Vagina (tissue), 2 donors: ENCODE measurements at regions not wholly inside any gene's neighbourhood (a gene's known extent, or its start where the extent isn't known, plus 50 kb on each side); places are given as distances from the start of the nearest gene placed in this dataset.

Experiments
- DNase-seq, 2 donors: peaks; one replicate each; pipeline ENCODE4 v3.0.0-alpha.2; 2017; ENCODE audit errors: extremely low spot score in 2 of 2
- H3K27ac ChIP-seq: fragments of 200-600 bp; sonication (generic); one replicate; pipeline ENCODE4 v1.5.1; 2019
- H3K27me3 ChIP-seq: fragments of 200-600 bp; sonication (generic); one replicate; pipeline ENCODE4 v1.5.1; 2019
- H3K36me3 ChIP-seq, 2 donors: fragments of 200-600 bp; sonication (generic); one replicate each; pipeline ENCODE4 v1.5.1; 2017 to 2019
- H3K4me1 ChIP-seq: fragments of 200-600 bp; sonication (generic); one replicate; pipeline ENCODE4 v1.5.1; 2019
- H3K4me3 ChIP-seq, 2 donors: fragments of 200-600 bp; sonication (generic); 1 replicate in 1 of 2; 2 replicates in 1 of 2; pipeline ENCODE4 v1.5.1; 2016 to 2019
- H3K9me3 ChIP-seq: fragments of 200-600 bp; sonication (generic); one replicate; pipeline ENCODE4 v1.5.1; 2019
- POLR2A ChIP-seq, 2 donors: fragments of 450-650 bp; IDR thresholded peaks; one replicate each; pipeline ENCODE4 v1.6.1; 2017; ENCODE audit warnings: antibody characterized with exemption in 2 of 2, mild to moderate bottlenecking in 2 of 2, moderate library complexity in 2 of 2
- POLR2AphosphoS5 ChIP-seq, 2 donors: sonication (generic); formaldehyde crosslinking; IDR thresholded peaks; one replicate each; pipeline ENCODE4 v1.9.0; 2017; ENCODE audit warnings: antibody characterized with exemption in 2 of 2, mild to moderate bottlenecking in 2 of 2, low read depth in 1 of 2; ENCODE audit not compliant: insufficient read depth in 1 of 2
- intact Hi-C: fragments of 100-400 bp; cut with DNase I; formaldehyde crosslinking; loops from one replicate; pipeline ENCODE4 v1.15.1; 2023
- TF ChIP-seq, protein P1 (sequence below), 3 experiments: fragments of 450-650 bp in 2 of 3; fragments of 200-600 bp in 1 of 3; sonication (generic) in 1 of 3; IDR thresholded peaks; one replicate each; pipeline ENCODE4 v1.5.1; 2017 to 2019; ENCODE audit warnings: antibody characterized with exemption in 3 of 3, mild to moderate bottlenecking in 2 of 3, moderate library complexity in 2 of 3

- Histone ChIP-seq H3K9me3 (no peaks in the 10 kb centered on the region), H3K27ac (no peak overlapping the region), H3K4me1 (no peaks in the 10 kb centered on the region), H3K4me3 (no peak overlapping the region), H3K27me3 (no peaks in the 10 kb centered on the region), H3K36me3 (no peaks in the 10 kb centered on the region)
- TF ChIP-seq, protein P1, sequence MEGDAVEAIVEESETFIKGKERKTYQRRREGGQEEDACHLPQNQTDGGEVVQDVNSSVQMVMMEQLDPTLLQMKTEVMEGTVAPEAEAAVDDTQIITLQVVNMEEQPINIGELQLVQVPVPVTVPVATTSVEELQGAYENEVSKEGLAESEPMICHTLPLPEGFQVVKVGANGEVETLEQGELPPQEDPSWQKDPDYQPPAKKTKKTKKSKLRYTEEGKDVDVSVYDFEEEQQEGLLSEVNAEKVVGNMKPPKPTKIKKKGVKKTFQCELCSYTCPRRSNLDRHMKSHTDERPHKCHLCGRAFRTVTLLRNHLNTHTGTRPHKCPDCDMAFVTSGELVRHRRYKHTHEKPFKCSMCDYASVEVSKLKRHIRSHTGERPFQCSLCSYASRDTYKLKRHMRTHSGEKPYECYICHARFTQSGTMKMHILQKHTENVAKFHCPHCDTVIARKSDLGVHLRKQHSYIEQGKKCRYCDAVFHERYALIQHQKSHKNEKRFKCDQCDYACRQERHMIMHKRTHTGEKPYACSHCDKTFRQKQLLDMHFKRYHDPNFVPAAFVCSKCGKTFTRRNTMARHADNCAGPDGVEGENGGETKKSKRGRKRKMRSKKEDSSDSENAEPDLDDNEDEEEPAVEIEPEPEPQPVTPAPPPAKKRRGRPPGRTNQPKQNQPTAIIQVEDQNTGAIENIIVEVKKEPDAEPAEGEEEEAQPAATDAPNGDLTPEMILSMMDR (IDR thresholded peaks at IDR 0.05): no peak
- TF ChIP-seq POLR2AphosphoS5 (IDR thresholded peaks at IDR 0.05; ENCODE audit: insufficient read depth in 1 of 2, low read depth in 1 of 2) (no peak), POLR2A (IDR thresholded peaks at IDR 0.05) (no peak)
- intact Hi-C loops: no loop called here
- no peak for DNase-seq
Observed at GRCh38 chr2:217517402-217517801, 485.4 kb downstream of the TNS1 start.

DNA sequence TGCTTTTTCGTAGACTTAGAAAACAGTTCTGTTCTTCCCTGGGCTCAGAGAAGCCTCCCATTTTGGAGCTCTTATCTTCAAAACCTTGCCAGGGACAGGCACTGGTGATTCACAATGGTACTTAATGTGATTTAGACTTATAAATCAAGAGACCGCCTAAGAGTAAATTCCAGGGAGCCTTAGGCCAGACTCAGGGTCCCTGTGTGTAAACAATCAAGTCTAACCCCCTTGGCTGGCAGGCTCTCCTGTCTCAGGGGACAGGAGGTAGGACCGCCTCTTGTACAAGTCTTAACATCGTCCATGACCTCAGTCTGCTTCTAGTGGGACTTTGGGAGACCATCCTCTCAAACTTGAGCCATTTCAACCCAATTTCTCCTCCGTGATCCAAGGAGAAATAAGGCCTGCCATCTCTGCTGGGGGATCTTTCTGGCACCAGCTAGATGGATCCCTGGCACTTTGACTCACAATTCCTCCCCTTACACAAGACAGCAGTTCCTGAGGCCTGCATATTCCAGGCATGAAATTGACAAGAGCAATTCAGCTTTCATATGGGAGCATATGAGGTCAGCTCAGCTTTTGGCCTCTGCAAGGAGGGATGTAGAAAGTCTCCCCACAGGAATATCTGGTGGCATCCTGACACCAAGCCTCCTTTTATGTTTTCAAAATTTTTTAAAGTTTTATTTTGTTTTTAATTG, 487.0 kb downstream of the TNS1 start:
- TF ChIP-seq POLR2AphosphoS5 (IDR thresholded peaks at IDR 0.05; ENCODE audit: insufficient read depth in 1 of 2, low read depth in 1 of 2) (no peak), POLR2A (IDR thresholded peaks at IDR 0.05) (no peak)
- TF ChIP-seq, protein P1 (IDR thresholded peaks at IDR 0.05): no peak
- no peaks in the 10 kb centered on the region for H3K27me3 ChIP-seq
- intact Hi-C loops: no loop called here
- H3K36me3 ChIP-seq: no peaks in the 10 kb centered on the region
- no peak overlapping the region for H3K27ac ChIP-seq
- peaks cover 5% of the 10 kb centered on the region for H3K4me1 ChIP-seq
- DNase-seq: no peak
- H3K9me3 ChIP-seq: no peaks in the 10 kb centered on the region
- no peak overlapping the region for H3K4me3 ChIP-seq

GRCh38 chr2:217513258-217513657, 489.5 kb downstream of the TNS1 start:
- TF ChIP-seq, protein P1 (IDR thresholded peaks at IDR 0.05): no peak
- no peak for TF ChIP-seq POLR2AphosphoS5 (IDR thresholded peaks at IDR 0.05; ENCODE audit: insufficient read depth in 1 of 2, low read depth in 1 of 2)
- TF ChIP-seq POLR2A (IDR thresholded peaks at IDR 0.05): no peak

GRCh38 chr2:217512728-217513127, 490.1 kb downstream of the TNS1 start:
- H3K9me3 ChIP-seq: no peaks in the 10 kb centered on the region
- H3K27me3 ChIP-seq: no peaks in the 10 kb centered on the region
- no peaks in the 10 kb centered on the region for H3K36me3 ChIP-seq
- intact Hi-C loops: loop anchor here (5.0 kb wide), 1 partner anchor 820 kb away; no protein-coding TSS in a partner anchor
- no peak overlapping the region for H3K4me3 ChIP-seq
- DNase-seq: no peak
- TF ChIP-seq, protein P1 (IDR thresholded peaks at IDR 0.05): no peak
- TF ChIP-seq POLR2A (IDR thresholded peaks at IDR 0.05) (no peak), POLR2AphosphoS5 (IDR thresholded peaks at IDR 0.05; ENCODE audit: insufficient read depth in 1 of 2, low read depth in 1 of 2) (no peak)
- peaks cover 6% of the 10 kb centered on the region for H3K4me1 ChIP-seq
- H3K27ac ChIP-seq: no peak overlapping the region

More at GRCh38 chr2:217513258-217513657, 489.5 kb downstream of the TNS1 start:
- Histone ChIP-seq H3K4me1 (peaks cover 6% of the 10 kb centered on the region), H3K27ac (no peak overlapping the region), H3K27me3 (no peaks in the 10 kb centered on the region), H3K9me3 (no peaks in the 10 kb centered on the region), H3K36me3 (no peaks in the 10 kb centered on the region), H3K4me3 (no peak overlapping the region)
- intact Hi-C loops: loop anchor here (5.0 kb wide), 1 partner anchor 821 kb away; no protein-coding TSS in a partner anchor
- DNase-seq: no peak

DNA sequence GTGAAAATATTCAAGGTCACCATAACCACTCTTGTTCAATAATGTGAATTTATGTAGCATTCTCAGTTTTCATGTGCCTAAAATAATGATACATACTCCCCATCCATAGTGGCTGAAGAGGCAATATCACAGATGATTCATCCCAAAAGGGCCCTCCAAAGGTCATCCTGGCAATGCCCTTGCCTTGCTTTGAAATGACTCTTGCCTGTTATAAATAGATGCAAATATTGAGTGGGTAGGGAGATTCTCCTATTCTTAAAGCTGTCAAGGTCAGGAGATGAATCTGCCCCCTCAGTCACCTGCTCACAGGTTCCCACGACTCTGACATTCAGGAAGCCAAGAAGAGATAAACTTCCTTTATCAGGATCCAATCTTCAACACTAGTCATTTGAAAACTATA, 490.5 kb downstream of the TNS1 start:
- no peak for DNase-seq
- Histone ChIP-seq H3K27ac (no peak overlapping the region), H3K9me3 (no peaks in the 10 kb centered on the region), H3K4me1 (peaks cover 6% of the 10 kb centered on the region), H3K36me3 (no peaks in the 10 kb centered on the region), H3K4me3 (no peak overlapping the region), H3K27me3 (no peaks in the 10 kb centered on the region)
- no peak for TF ChIP-seq POLR2AphosphoS5 (IDR thresholded peaks at IDR 0.05; ENCODE audit: insufficient read depth in 1 of 2, low read depth in 1 of 2)
- TF ChIP-seq, protein P1 (IDR thresholded peaks at IDR 0.05): no peak
- no peak for TF ChIP-seq POLR2A (IDR thresholded peaks at IDR 0.05)
- intact Hi-C loops: loop anchor here (5.0 kb wide), 1 partner anchor 820 kb away; no protein-coding TSS in a partner anchor
